ENCODE measurements at regions not wholly inside any gene's neighbourhood (a gene's known extent, or its start where the extent isn't known, plus 50 kb on each side); places are given as distances from the start of the nearest gene placed in this dataset.
"Not testable (repeated sequence)": the region's sequence is repeated elsewhere in the genome, so short reads cannot be mapped to it uniquely, and the experiment has no call there.

- TF ChIP-seq CTCF (IDR thresholded peaks at IDR 0.05; ENCODE audit: insufficient read depth, missing control alignments) = no peak
- FAIRE-seq = no peak
- DNase-seq (ENCODE audit: insufficient read length, low spot score) = no peak
Measured at GRCh38 chr2:208890486-208890885, 483.9 kb downstream of the PTH2R start.

GRCh38 chr2:208892203-208892602 is 485.6 kb downstream of the PTH2R start:
- no peak for TF ChIP-seq CTCF (IDR thresholded peaks at IDR 0.05; ENCODE audit: insufficient read depth, missing control alignments)
- no peak for DNase-seq (ENCODE audit: insufficient read length, low spot score)
- no peak for FAIRE-seq

GRCh38 chr2:208906330-208906729 is 499.7 kb downstream of the PTH2R start:
- FAIRE-seq = no peak
- no peak for TF ChIP-seq CTCF (IDR thresholded peaks at IDR 0.05; ENCODE audit: insufficient read depth, missing control alignments)
- no peak for DNase-seq (ENCODE audit: insufficient read length, low spot score)

- FAIRE-seq = no peak
- DNase-seq (ENCODE audit: insufficient read length, low spot score) = no peak
- TF ChIP-seq CTCF (IDR thresholded peaks at IDR 0.05; ENCODE audit: insufficient read depth, missing control alignments) = no peak
Measured at GRCh38 chr2:208915401-208915800, 508.4 kb upstream of the MAP2 start.

GRCh38 chr2:208916881-208917280 is 507.0 kb upstream of the MAP2 start:
- FAIRE-seq (no peak), DNase-seq (ENCODE audit: insufficient read length, low spot score) (no peak)
- no peak for TF ChIP-seq CTCF (IDR thresholded peaks at IDR 0.05; ENCODE audit: insufficient read depth, missing control alignments)

GRCh38 chr2:208921358-208921757 is 502.5 kb upstream of the MAP2 start:
- peak; percentile 21 for FAIRE-seq

GRCh38 chr2:208927867-208928266 is 496.0 kb upstream of the MAP2 start:
- no peak for TF ChIP-seq CTCF (IDR thresholded peaks at IDR 0.05; ENCODE audit: insufficient read depth, missing control alignments)
- DNase-seq (ENCODE audit: insufficient read length, low spot score) (no peak), FAIRE-seq (no peak)

More at GRCh38 chr2:208921358-208921757, 502.5 kb upstream of the MAP2 start:
- not testable (repeated sequence) for DNase-seq (ENCODE audit: insufficient read length, low spot score)

All from D721Med (cell line).